Ishikawa (cell line): ENCODE measurements at regions not wholly inside any gene's neighbourhood (a gene's known extent, or its start where the extent isn't known, plus 50 kb on each side); places are given as distances from the start of the nearest gene placed in this dataset.

Experiments used
- CEBPB ChIP-seq: IDR thresholded peaks from 2 replicates; pipeline ENCODE4 v1.6.1; 2012
- CREB1 ChIP-seq: IDR thresholded peaks from 2 replicates; pipeline ENCODE4 v1.6.1; 2012; ENCODE audit warnings: low read depth
- EGR1 ChIP-seq: IDR thresholded peaks from 2 replicates; pipeline ENCODE4 v1.6.1; 2012
- EP300 ChIP-seq: IDR thresholded peaks from 2 replicates; pipeline ENCODE4 v1.6.1; 2012; ENCODE audit warnings: borderline replicate concordance
- FOXM1 ChIP-seq: IDR thresholded peaks from 2 replicates; pipeline ENCODE4 v1.6.1; 2012; ENCODE audit warnings: low read depth, borderline replicate concordance
- MAX ChIP-seq: IDR thresholded peaks from 2 replicates; pipeline ENCODE4 v1.6.1; 2012
- NFIC ChIP-seq: IDR thresholded peaks from 2 replicates; pipeline ENCODE4 v1.6.1; 2012
- RAD21 ChIP-seq: IDR thresholded peaks from 2 replicates; pipeline ENCODE4 v1.6.1; 2012; ENCODE audit warnings: low read depth
- REST ChIP-seq: IDR thresholded peaks from 2 replicates; pipeline ENCODE4 v1.6.1; 2012; ENCODE audit warnings: low read depth, mild to moderate bottlenecking
- TAF1 ChIP-seq: IDR thresholded peaks from 2 replicates; pipeline ENCODE4 v1.6.1; 2012; ENCODE audit warnings: low read depth, mild to moderate bottlenecking
- TCF12 ChIP-seq: IDR thresholded peaks from 2 replicates; pipeline ENCODE4 v1.6.1; 2012; ENCODE audit warnings: low read depth
- TEAD4 ChIP-seq: IDR thresholded peaks from 2 replicates; pipeline ENCODE4 v1.6.1; 2012
- USF1 ChIP-seq: IDR thresholded peaks from 2 replicates; pipeline ENCODE4 v1.6.1; 2012
- YY1 ChIP-seq: IDR thresholded peaks from 2 replicates; pipeline ENCODE4 v1.6.1; 2012; ENCODE audit warnings: low read depth
- ZBTB7A ChIP-seq: IDR thresholded peaks from 2 replicates; pipeline ENCODE4 v1.6.1; 2012; ENCODE audit warnings: low read depth

- TF ChIP-seq CREB1 (no peak), YY1 (no peak), MAX (no peak), FOXM1 (no peak), REST (no peak)
These were observed 150.4 kb upstream of the IER5L start for GRCh38 chr9:129328355-129329042.

GRCh38 chr9:129327552-129328328, 149.7 kb upstream of the IER5L start:
- no peak for TF ChIP-seq MAX
- TF ChIP-seq TCF12: no peak
- no peak for TF ChIP-seq FOXM1
- TF ChIP-seq CREB1: no peak
- TF ChIP-seq TAF1: no peak
- TF ChIP-seq USF1: no peak
- TF ChIP-seq NFIC: no peak
- TF ChIP-seq REST: no peak
- no peak for TF ChIP-seq ZBTB7A

- no peak for TF ChIP-seq CEBPB
- TF ChIP-seq RAD21: no peak
- TF ChIP-seq CREB1: no peak
- TF ChIP-seq EP300: no peak
- no peak for TF ChIP-seq USF1
- no peak for TF ChIP-seq FOXM1
- no peak for TF ChIP-seq TAF1
- TF ChIP-seq MAX: no peak
- TF ChIP-seq TEAD4: no peak
- TF ChIP-seq YY1: no peak
- TF ChIP-seq EGR1: no peak
- no peak for TF ChIP-seq TCF12
These were observed 148.3 kb upstream of the IER5L start for GRCh38 chr9:129326061-129327005.

GRCh38 chr9:129324808-129325502, 146.9 kb upstream of the IER5L start:
- TF ChIP-seq MAX (no peak), ZBTB7A (no peak), FOXM1 (no peak), EP300 (no peak), USF1 (no peak), YY1 (no peak), TEAD4 (no peak), CEBPB (no peak), TAF1 (no peak), RAD21 (no peak), CREB1 (no peak), REST (no peak), NFIC (no peak), EGR1 (no peak), TCF12 (no peak)
